ENCODE measurements at regions not wholly inside any gene's neighbourhood (a gene's known extent, or its start where the extent isn't known, plus 50 kb on each side); places are given as distances from the start of the nearest gene placed in this dataset.

DNA sequence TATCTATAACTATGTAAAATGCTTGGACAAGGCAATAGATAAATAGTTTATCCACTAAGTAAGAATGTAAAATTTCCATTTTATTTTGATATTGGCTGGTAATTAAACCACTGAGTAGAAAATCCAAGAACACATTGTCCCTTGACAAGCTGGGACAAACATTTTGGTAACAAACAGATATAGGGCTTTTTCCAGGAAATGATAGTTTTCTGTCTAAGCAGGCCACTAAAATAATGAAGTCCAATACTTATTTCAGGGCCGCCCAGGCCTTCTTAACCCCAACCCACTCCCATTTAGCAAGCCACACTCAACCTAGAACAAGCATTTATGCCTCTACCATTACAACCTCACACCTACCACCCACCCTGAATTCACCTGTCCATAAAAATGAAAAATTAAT is 368.6 kb downstream of the PRELID2 start:
- TF ChIP-seq, protein P1, sequence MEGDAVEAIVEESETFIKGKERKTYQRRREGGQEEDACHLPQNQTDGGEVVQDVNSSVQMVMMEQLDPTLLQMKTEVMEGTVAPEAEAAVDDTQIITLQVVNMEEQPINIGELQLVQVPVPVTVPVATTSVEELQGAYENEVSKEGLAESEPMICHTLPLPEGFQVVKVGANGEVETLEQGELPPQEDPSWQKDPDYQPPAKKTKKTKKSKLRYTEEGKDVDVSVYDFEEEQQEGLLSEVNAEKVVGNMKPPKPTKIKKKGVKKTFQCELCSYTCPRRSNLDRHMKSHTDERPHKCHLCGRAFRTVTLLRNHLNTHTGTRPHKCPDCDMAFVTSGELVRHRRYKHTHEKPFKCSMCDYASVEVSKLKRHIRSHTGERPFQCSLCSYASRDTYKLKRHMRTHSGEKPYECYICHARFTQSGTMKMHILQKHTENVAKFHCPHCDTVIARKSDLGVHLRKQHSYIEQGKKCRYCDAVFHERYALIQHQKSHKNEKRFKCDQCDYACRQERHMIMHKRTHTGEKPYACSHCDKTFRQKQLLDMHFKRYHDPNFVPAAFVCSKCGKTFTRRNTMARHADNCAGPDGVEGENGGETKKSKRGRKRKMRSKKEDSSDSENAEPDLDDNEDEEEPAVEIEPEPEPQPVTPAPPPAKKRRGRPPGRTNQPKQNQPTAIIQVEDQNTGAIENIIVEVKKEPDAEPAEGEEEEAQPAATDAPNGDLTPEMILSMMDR (IDR thresholded peaks at IDR 0.05; ENCODE audit: low read depth, low read length) = no peak
- Histone ChIP-seq H3K27ac (ENCODE audit: low read depth, low read length) (no peak overlapping the region), H3K27me3 (ENCODE audit: control insufficient read depth, insufficient read depth, low read length) (no peaks in the 10 kb centered on the region), H3K9me3 (ENCODE audit: control insufficient read depth, insufficient read depth, low read length) (no peaks in the 10 kb centered on the region), H3K4me3 (ENCODE audit: low read depth, low read length) (no peak overlapping the region)
- no peak for DNase-seq (ENCODE audit: low read depth, low spot score)
- POLR2A ChIA-PET = no interaction called here
- CTCF ChIA-PET = no interaction called here

DNA sequence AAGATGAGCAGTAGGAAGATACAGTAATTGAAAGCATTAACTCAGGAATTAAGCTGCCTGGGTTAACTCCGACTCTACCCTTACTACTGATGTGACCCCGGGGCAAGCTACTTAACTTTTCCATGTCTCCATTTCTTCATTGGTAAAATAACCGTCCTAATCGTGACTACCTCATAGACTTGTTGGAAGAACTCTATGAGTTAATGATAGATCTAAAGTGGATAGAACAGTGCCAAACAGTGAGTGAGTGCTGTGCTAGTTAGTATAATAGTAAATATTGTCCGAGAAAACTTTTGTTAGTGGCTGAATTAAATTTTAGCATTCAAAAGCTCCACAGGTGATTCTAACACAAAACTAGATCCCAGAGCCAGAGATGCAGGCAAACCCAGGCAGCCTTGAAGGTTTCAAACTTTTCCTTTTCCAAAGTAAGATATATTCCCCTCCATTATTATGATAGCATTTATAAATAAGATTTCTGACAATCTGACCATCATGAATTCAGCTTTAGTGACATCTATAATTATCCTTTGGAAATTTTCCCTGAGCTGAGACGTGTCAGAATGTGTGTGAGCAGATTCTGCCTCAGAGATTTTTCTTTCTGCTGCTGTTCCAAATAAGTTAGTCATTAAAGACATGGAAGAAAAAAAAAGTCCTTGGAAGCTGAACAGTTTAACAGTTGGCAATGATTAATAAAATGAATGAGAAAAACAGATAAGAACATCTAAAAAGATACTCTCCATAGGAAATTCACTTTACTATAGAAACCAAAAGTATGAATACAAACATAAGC is 369.5 kb downstream of the PRELID2 start:
- no peak overlapping the region for H3K4me3 ChIP-seq (ENCODE audit: low read depth, low read length)
- TF ChIP-seq, protein P1 (IDR thresholded peaks at IDR 0.05; ENCODE audit: low read depth, low read length) = no peak
- no peak overlapping the region for H3K27ac ChIP-seq (ENCODE audit: low read depth, low read length)
- POLR2A ChIA-PET = no interaction called here
- H3K27me3 ChIP-seq (ENCODE audit: control insufficient read depth, insufficient read depth, low read length) = no peaks in the 10 kb centered on the region
- CTCF ChIA-PET = no interaction called here
- DNase-seq (ENCODE audit: low read depth, low spot score) = no peak
- H3K9me3 ChIP-seq (ENCODE audit: control insufficient read depth, insufficient read depth, low read length) = no peaks in the 10 kb centered on the region

DNA sequence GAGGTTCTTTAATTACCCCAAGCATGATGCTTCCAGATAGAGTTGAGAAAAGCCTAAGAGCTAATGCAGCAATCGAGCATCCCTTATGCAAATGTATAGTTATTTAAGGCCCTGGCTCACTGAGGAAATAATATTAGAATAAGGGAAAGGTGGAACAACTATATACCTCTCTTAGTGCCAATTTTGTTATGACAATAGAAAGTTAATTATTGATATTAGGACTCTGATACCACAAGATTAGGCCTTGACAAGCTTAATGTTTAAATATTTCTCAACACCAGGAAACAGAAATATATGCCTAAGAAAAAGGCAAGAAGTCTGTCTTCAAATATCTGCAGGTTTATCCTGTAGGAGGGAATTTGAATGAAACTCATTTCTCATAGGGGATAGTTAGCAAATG is 371.0 kb downstream of the PRELID2 start:
- DNase-seq (ENCODE audit: low read depth, low spot score) = no peak
- TF ChIP-seq, protein P1 (IDR thresholded peaks at IDR 0.05; ENCODE audit: low read depth, low read length) = no peak
- ChIA-PET POLR2A (no interaction called here), CTCF (no interaction called here)
- Histone ChIP-seq H3K9me3 (ENCODE audit: control insufficient read depth, insufficient read depth, low read length) (no peaks in the 10 kb centered on the region), H3K27me3 (ENCODE audit: control insufficient read depth, insufficient read depth, low read length) (no peaks in the 10 kb centered on the region), H3K27ac (ENCODE audit: low read depth, low read length) (no peak overlapping the region), H3K4me3 (ENCODE audit: low read depth, low read length) (no peak overlapping the region)

DNA sequence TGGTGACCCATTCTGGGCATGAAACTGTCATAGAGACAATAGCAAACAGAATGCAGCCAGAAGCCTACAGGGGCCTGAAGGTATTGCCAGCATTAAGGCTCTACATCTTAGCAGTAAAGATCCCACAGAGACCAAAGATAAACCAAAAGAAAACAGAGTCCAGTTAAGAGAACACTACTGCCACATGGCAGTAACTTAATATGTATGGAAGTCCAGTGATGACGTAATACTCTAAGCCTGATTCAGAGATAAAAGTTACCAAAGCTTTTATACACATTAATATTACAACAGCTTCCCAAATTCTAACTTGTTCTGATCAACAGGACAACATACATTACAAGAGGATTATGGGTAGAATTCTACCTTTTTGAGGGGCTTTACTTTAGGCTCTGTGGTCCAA is 371.5 kb downstream of the PRELID2 start:
- Histone ChIP-seq H3K27me3 (ENCODE audit: control insufficient read depth, insufficient read depth, low read length) (no peaks in the 10 kb centered on the region), H3K4me3 (ENCODE audit: low read depth, low read length) (no peak overlapping the region), H3K9me3 (ENCODE audit: control insufficient read depth, insufficient read depth, low read length) (no peaks in the 10 kb centered on the region), H3K27ac (ENCODE audit: low read depth, low read length) (no peak overlapping the region)
- no peak for DNase-seq (ENCODE audit: low read depth, low spot score)
- POLR2A ChIA-PET = no interaction called here
- CTCF ChIA-PET = no interaction called here
- TF ChIP-seq, protein P1 (IDR thresholded peaks at IDR 0.05; ENCODE audit: low read depth, low read length) = no peak

DNA sequence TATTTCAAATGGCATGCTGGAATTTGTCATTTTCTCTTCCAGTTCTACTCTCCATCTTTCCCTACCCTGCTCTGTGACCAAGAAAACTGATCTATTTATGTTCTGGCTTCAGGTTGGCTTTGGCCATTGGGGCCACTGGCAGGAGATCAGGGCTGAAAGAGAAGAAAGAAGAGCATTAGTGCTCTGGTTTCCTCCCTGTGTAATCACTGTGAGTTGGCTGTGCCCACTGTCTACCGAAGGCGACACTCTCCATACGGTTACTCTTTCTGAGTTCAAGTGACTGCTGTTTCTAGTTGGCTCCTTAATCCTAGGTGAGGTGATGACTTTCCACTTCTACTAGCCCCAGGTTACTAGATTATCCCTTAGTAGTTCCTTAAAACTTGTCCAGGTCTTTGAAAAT is 372.6 kb downstream of the PRELID2 start:
- ChIA-PET CTCF (no interaction called here), POLR2A (no interaction called here)
- no peak overlapping the region for H3K4me3 ChIP-seq (ENCODE audit: low read depth, low read length)
- no peak for DNase-seq (ENCODE audit: low read depth, low spot score)
- no peak overlapping the region for H3K27ac ChIP-seq (ENCODE audit: low read depth, low read length)
- TF ChIP-seq, protein P1 (IDR thresholded peaks at IDR 0.05; ENCODE audit: low read depth, low read length) = no peak
- H3K27me3 ChIP-seq (ENCODE audit: control insufficient read depth, insufficient read depth, low read length) = no peaks in the 10 kb centered on the region
- no peaks in the 10 kb centered on the region for H3K9me3 ChIP-seq (ENCODE audit: control insufficient read depth, insufficient read depth, low read length)

Measured in AG04450 (cell line).